Body of pancreas (tissue), 4 donors: ENCODE measurements at regions not wholly inside any gene's neighbourhood (a gene's known extent, or its start where the extent isn't known, plus 50 kb on each side); places are given as distances from the start of the nearest gene placed in this dataset.
"Not testable (repeated sequence)": the region's sequence is repeated elsewhere in the genome, so short reads cannot be mapped to it uniquely, and the experiment has no call there.

ENCODE experiments used
- ATAC-seq: fragments of 150-250 bp; one replicate; pipeline ENCODE4 v1.9.1; 2016
- DNase-seq, 4 donors: peaks; one replicate each; pipeline ENCODE4 v3.0.0-alpha.2; 2019
- H3K27ac ChIP-seq, 4 donors: fragments of 200-600 bp; sonication (generic); 1 replicate in 3 of 4; 2 replicates in 1 of 4; pipeline versions ENCODE4 v1.5.1 to v1.6.1; 2016 to 2019; ENCODE audit warnings: mild to moderate bottlenecking in 1 of 4, mixed read lengths in 1 of 4, moderate library complexity in 1 of 4
- H3K27me3 ChIP-seq, 2 donors: fragments of 200-600 bp; sonication (generic); one replicate each; pipeline ENCODE4 v1.6.0; 2016; ENCODE audit warnings: mild to moderate bottlenecking in 1 of 2
- H3K36me3 ChIP-seq, 2 donors: fragments of 200-600 bp; sonication (generic); replicated peaks in 1 of 2; 2 replicates each; pipeline ENCODE4 v1.5.1; 2016; ENCODE audit warnings: low read depth in 2 of 2; ENCODE audit not compliant: insufficient read depth in 1 of 2
- H3K4me1 ChIP-seq: fragments of 200-600 bp; sonication (generic); one replicate; pipeline ENCODE4 v1.6.0; 2016
- H3K4me3 ChIP-seq, 2 donors: fragments of 200-600 bp; sonication (generic); 1 replicate in 1 of 2; 2 replicates in 1 of 2; pipeline ENCODE4 v1.5.1; 2016 to 2019
- H3K9me3 ChIP-seq, 3 donors: fragments of 200-600 bp; sonication (generic); 1 replicate in 2 of 3; 2 replicates in 1 of 3; pipeline ENCODE4 v1.5.1; 2016
- CTCF ChIP-seq, 7 experiments: fragments of 450-650 bp in 4 of 7; fragments of 200-600 bp in 3 of 7; sonication (generic) in 3 of 7; IDR thresholded peaks; one replicate each; pipeline ENCODE4 v1.5.1; 2016 to 2019; ENCODE audit warnings: antibody characterized with exemption in 7 of 7
- POLR2A ChIP-seq, 3 donors: fragments of 450-650 bp; IDR thresholded peaks; one replicate each; pipeline ENCODE4 v1.6.1; 2016; ENCODE audit warnings: antibody characterized with exemption in 3 of 3, mild to moderate bottlenecking in 2 of 3
- WGBS, 2 donors: methylation state at CpG; one replicate each; pipeline ENCODE4 v1.1.5; 2017; 5-methylcytosine and 5-hydroxymethylcytosine counted together
- intact Hi-C: fragments of 100-400 bp; cut with DNase I; formaldehyde crosslinking; loops from one replicate; pipeline ENCODE4 v1.15.1; 2023

DNA sequence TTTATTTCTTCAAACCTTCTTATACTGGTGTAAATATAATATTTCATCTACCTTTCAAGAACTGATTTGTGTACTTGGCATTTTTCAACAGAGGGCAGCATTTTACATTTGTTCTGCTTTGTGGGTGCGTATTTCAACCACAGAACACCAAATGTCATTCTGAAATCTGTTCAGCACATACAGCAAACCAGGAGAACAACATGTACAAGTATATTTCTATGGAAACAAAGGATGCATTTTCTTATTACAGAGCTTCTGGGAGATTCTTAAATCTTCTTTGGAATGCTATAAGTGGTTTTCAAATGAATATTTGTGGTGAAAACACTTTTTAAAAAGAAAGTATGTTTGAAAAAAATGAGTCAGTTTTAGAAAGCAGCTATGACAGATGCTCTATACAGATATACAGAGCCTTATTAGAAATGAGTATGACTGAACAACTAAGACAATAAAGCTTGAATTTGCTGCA is 946.0 kb downstream of the FAM181B start:
- Histone ChIP-seq H3K4me1 (no peaks in the 10 kb centered on the region), H3K36me3 (no peaks in the 10 kb centered on the region), H3K27me3 (no peaks in the 10 kb centered on the region), H3K9me3 (no peaks in the 10 kb centered on the region), H3K4me3 (no peak overlapping the region), H3K27ac (no peak overlapping the region)
- no peak for ATAC-seq
- 8 to 11% methylated on average over 1 of the region's 1 CpG for WGBS, 2 donors
- no peak for TF ChIP-seq POLR2A (IDR thresholded peaks at IDR 0.05)
- no peak for TF ChIP-seq CTCF (IDR thresholded peaks at IDR 0.05)
- intact Hi-C loops: no loop called here
- DNase-seq: no peak

DNA sequence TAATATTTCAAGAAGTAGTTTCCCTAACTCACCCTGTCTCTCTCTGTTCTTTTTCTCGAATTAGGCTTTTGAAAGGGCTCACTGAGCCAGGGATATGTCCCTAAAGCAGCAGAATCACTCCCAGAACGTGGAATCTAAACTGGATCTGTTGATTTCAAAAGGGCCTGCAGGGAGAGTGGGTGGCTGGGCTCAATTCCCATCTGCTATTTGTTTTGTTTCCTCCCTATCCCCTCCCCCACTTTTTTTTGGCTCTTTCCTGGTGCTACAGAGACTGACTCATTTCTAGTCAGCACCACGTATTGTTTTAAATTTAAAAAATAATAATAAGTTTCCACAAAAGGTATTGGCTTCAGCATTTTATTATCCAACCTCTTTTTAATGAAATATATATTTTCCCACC is 961.5 kb downstream of the FAM181B start:
- Histone ChIP-seq H3K4me3 (no peak overlapping the region), H3K36me3 (no peaks in the 10 kb centered on the region), H3K4me1 (no peaks in the 10 kb centered on the region), H3K27ac (no peak overlapping the region), H3K9me3 (no peaks in the 10 kb centered on the region), H3K27me3 (no peaks in the 10 kb centered on the region)
- TF ChIP-seq POLR2A (IDR thresholded peaks at IDR 0.05) (no peak), CTCF (IDR thresholded peaks at IDR 0.05) (no peak)
- intact Hi-C loops: no loop called here
- ATAC-seq (no peak), DNase-seq (peak in 2 of 4 donors; percentile 8 to 22)
- 15 to 19% methylated on average over 3 of the region's 3 CpGs for WGBS, 2 donors

- H3K27me3 ChIP-seq, H3K9me3 ChIP-seq, H3K4me1 ChIP-seq, intact Hi-C loops, ATAC-seq, H3K36me3 ChIP-seq, H3K4me3 ChIP-seq, H3K27ac ChIP-seq, DNase-seq: not testable (repeated sequence)
- WGBS, 2 donors: 23 to 33% methylated on average over 5 of the region's 5 CpGs
These were observed 963.8 kb downstream of the FAM181B start for GRCh38 chr11:81769906-81770305.

- TF ChIP-seq POLR2A (IDR thresholded peaks at IDR 0.05): no peak
- no peak for TF ChIP-seq CTCF (IDR thresholded peaks at IDR 0.05)
- intact Hi-C loops: no loop called here
- Histone ChIP-seq H3K27ac (no peak overlapping the region), H3K4me1 (no peaks in the 10 kb centered on the region), H3K27me3 (no peaks in the 10 kb centered on the region), H3K9me3 (no peaks in the 10 kb centered on the region), H3K4me3 (no peak overlapping the region), H3K36me3 (no peaks in the 10 kb centered on the region)
- 48 to 56% methylated on average over 1 of the region's 1 CpG for WGBS, 2 donors
- ATAC-seq (no peak), DNase-seq (no peak)
These were observed 976.6 kb downstream of the FAM181B start for GRCh38 chr11:81756864-81757595.

DNA sequence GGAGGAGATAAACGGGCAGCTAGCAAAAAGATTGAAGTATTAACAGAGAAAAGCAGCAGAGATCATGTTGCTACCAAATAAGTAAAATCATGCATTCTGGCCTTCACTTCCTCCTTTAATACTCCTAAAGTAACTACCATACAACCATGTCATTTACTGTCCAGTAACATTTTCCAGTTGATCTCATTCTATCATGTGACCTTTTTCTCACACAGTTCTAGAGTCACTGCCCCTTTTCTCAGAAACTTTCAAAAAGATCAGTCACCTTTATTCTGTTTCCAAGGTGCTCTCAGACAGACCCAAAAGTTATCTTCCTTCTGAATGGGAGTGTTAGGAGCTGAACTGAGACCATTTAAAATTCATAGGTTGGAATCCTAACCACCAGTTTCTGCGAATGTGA is 984.4 kb downstream of the FAM181B start:
- 43 to 61% methylated on average over 2 of the region's 2 CpGs for WGBS, 2 donors
- H3K27me3 ChIP-seq: no peaks in the 10 kb centered on the region
- H3K27ac ChIP-seq: no peak overlapping the region
- intact Hi-C loops: no loop called here
- H3K4me1 ChIP-seq: no peaks in the 10 kb centered on the region
- ATAC-seq (no peak), DNase-seq (no peak)
- H3K4me3 ChIP-seq: no peak overlapping the region
- TF ChIP-seq CTCF (IDR thresholded peaks at IDR 0.05): no peak
- TF ChIP-seq POLR2A (IDR thresholded peaks at IDR 0.05): no peak
- no peaks in the 10 kb centered on the region for H3K9me3 ChIP-seq
- H3K36me3 ChIP-seq: no peaks in the 10 kb centered on the region
